GM10266 (cell line): ENCODE measurements at regions not wholly inside any gene's neighbourhood (a gene's known extent, or its start where the extent isn't known, plus 50 kb on each side); places are given as distances from the start of the nearest gene placed in this dataset.

ENCODE experiments used
- DNase-seq: peaks from one replicate; pipeline ENCODE4 v3.0.0; 2012; ENCODE audit errors: extremely low spot score
- TF ChIP-seq, protein P1 (sequence below): IDR thresholded peaks from 2 replicates; pipeline ENCODE4 v1.5.1; 2012; ENCODE audit warnings: mild to moderate bottlenecking, low read depth; ENCODE audit not compliant: control insufficient read depth, insufficient read depth; ENCODE audit errors: missing control alignments

DNA sequence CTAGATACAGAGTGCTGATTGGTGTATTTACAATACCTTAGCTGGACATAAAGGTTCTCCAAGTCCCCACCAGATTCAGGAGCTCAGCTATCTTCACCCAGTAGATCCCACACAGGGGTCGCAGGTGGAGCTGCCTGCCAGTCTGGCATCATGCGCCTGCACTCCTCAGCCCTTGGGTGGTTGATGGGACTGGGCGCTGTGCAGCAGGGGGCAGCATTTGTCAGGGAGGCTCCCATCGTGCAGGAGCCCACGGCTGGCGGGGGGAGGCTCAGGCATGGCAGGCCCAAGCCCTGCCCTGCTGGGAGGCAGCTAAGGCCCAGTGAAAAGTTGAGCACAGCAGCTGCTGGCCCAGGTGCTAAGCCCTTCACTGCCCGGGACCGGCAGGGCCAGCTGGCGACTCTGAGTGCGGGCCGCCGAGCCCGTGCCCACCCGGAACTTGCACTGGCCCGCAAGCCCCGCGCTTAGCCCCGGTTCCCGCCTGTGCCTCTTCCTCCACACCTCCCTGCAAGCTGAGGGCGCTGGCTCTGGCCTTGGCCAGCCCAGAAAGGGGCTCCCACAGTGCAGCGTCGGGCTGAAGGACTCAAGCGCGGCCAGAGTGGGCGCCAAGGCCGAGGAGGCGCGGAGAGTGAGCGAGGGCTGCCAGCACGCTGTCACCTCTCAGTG, 314.1 kb upstream of the ATP10B start:
- TF ChIP-seq, protein P1, sequence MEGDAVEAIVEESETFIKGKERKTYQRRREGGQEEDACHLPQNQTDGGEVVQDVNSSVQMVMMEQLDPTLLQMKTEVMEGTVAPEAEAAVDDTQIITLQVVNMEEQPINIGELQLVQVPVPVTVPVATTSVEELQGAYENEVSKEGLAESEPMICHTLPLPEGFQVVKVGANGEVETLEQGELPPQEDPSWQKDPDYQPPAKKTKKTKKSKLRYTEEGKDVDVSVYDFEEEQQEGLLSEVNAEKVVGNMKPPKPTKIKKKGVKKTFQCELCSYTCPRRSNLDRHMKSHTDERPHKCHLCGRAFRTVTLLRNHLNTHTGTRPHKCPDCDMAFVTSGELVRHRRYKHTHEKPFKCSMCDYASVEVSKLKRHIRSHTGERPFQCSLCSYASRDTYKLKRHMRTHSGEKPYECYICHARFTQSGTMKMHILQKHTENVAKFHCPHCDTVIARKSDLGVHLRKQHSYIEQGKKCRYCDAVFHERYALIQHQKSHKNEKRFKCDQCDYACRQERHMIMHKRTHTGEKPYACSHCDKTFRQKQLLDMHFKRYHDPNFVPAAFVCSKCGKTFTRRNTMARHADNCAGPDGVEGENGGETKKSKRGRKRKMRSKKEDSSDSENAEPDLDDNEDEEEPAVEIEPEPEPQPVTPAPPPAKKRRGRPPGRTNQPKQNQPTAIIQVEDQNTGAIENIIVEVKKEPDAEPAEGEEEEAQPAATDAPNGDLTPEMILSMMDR = no peak
- DNase-seq = no peak

DNA sequence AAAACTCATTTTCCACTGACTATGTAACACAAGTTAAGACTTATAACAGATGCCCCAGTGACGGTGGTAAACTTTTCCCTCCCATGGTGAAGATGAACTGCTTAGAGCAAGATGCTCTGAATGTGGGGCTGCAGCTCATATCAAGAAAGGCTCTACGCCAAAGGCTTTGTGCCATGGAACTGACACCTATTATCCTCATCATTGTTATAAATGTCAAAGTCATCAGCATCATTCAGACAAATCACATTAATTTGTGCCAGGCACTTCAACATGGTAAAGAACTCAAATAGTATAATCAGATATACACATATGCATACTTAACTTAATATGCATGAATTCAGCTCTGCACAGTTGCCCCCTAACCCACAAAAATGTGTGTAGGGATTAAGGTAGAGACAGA, 305.9 kb upstream of the ATP10B start:
- TF ChIP-seq, protein P1 = no peak
- DNase-seq = no peak

GRCh38 chr5:161155451-161155850, 303.4 kb upstream of the ATP10B start:
- TF ChIP-seq, protein P1 = no peak
- DNase-seq = no peak

GRCh38 chr5:161152415-161152940, 300.5 kb upstream of the ATP10B start:
- TF ChIP-seq, protein P1 = no peak
- no peak for DNase-seq

- no peak for DNase-seq
- TF ChIP-seq, protein P1 = no peak
Measured at GRCh38 chr5:161150441-161150988, 298.5 kb upstream of the ATP10B start.

DNA sequence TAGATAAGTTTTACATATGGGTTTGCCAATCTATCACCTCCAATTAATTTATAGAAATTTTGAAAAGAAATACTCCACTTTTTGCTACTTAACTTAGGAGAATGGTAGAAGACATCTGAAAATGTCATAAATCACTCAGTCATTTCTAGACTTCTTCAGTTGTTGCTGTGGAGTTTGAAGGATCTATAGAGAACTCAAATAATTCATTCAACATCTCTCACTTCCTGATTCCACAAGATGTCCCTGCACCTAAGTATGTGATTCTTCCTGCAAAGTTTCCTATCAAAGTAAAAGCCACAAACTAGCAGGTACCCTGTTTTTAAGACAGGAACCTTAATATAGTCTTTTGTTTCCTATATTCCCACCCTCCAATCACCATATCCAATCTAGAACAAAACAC, 297.1 kb upstream of the ATP10B start:
- TF ChIP-seq, protein P1 = no peak
- DNase-seq = no peak

GRCh38 chr5:161138751-161139455, 286.9 kb upstream of the ATP10B start:
- TF ChIP-seq, protein P1 = no peak
- no peak for DNase-seq
